ENCODE measurements at regions not wholly inside any gene's neighbourhood (a gene's known extent, or its start where the extent isn't known, plus 50 kb on each side); places are given as distances from the start of the nearest gene placed in this dataset.

GRCh38 chr15:79140846-79141570 is 50.4 kb upstream of the RASGRF1 start:
- DNase-seq, result no peak
- H3K4me3 ChIP-seq (ENCODE audit: low read depth, low read length), result no peak overlapping the region
- H3K27me3 ChIP-seq, result no peaks in the 10 kb centered on the region
- H3K9me3 ChIP-seq, result no peaks in the 10 kb centered on the region
- no peak for TF ChIP-seq CTCF (IDR thresholded peaks at IDR 0.05; ENCODE audit: low read depth, low read length)
- no peaks in the 10 kb centered on the region for H3K36me3 ChIP-seq
- no peaks in the 10 kb centered on the region for H3K4me1 ChIP-seq

All from BE2C (cell line).